Spleen (tissue), 7 donors: ENCODE measurements at regions not wholly inside any gene's neighbourhood (a gene's known extent, or its start where the extent isn't known, plus 50 kb on each side); places are given as distances from the start of the nearest gene placed in this dataset.

Experiments
- POLR2A ChIP-seq, 3 donors: fragments of 450-650 bp; IDR thresholded peaks; one replicate each; pipeline ENCODE4 v1.5.1; 2017; ENCODE audit warnings: antibody characterized with exemption in 3 of 3, mild to moderate bottlenecking in 1 of 3
- TF ChIP-seq, protein P1 (sequence below), 11 experiments: fragments of 200-600 bp in 7 of 11; fragments of 450-650 bp in 4 of 11; sonication (generic) in 4 of 11; IDR thresholded peaks in 8 of 11; conservative IDR thresholded peaks in 3 of 11; 1 replicate in 7 of 11; 2 replicates in 4 of 11; pipeline versions ENCODE4 v1.4.0 to v1.8.0; 2016 to 2021; ENCODE audit warnings: antibody characterized with exemption in 11 of 11, inconsistent platforms in 4 of 11, mild to moderate bottlenecking in 1 of 11
- donor health status: DM: no; HTN: no; CAD: no; lungs with moderate emphysema.
- donor health status: DM: no; HTN: no; CAD: no.
- donor health status: DM: no; HTN: no; CAD: no.

DNA sequence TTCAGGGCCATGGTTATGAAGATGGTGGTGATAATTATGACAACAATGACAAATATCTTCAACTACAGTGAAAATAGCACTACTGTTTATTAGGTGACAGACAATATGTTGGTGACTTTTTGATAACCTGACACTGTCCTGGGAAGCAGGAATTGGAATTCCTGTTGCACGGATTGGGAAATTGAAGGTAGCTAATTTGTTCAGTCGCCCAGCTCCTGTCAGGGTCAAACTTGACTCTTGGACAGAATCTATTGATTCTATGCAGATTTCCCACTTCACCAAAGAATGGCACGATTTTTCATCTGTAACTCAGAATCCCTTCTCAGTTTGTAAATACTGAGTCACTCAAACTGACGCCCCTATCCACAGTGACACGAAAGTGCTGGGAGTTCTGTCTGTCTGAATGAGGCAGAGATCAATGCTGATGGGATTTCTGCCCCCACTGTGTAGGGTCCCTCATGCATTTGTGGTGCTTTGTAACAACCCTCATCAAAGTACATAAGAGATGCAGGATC is 779.5 kb upstream of the ID2 start:
- TF ChIP-seq, protein P1, sequence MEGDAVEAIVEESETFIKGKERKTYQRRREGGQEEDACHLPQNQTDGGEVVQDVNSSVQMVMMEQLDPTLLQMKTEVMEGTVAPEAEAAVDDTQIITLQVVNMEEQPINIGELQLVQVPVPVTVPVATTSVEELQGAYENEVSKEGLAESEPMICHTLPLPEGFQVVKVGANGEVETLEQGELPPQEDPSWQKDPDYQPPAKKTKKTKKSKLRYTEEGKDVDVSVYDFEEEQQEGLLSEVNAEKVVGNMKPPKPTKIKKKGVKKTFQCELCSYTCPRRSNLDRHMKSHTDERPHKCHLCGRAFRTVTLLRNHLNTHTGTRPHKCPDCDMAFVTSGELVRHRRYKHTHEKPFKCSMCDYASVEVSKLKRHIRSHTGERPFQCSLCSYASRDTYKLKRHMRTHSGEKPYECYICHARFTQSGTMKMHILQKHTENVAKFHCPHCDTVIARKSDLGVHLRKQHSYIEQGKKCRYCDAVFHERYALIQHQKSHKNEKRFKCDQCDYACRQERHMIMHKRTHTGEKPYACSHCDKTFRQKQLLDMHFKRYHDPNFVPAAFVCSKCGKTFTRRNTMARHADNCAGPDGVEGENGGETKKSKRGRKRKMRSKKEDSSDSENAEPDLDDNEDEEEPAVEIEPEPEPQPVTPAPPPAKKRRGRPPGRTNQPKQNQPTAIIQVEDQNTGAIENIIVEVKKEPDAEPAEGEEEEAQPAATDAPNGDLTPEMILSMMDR (IDR thresholded peaks at IDR 0.05 in 8 of 11, conservative IDR thresholded peaks at IDR 0.05 in 3 of 11) = no peak
- TF ChIP-seq POLR2A (IDR thresholded peaks at IDR 0.05) = no peak
